ENCODE measurements at regions not wholly inside any gene's neighbourhood (a gene's known extent, or its start where the extent isn't known, plus 50 kb on each side); places are given as distances from the start of the nearest gene placed in this dataset.

GRCh38 chrX:36913551-36913950 lies 94.6 kb upstream of the FAM47C start:
- FAIRE-seq, result no peak
- dilution Hi-C loops (cut with MboI; ENCODE audit: extremely low pct_ligation_motif_present, low sequenced_read_pairs), result no loop called here

GRCh38 chrX:36916941-36917340 lies 91.2 kb upstream of the FAM47C start:
- Histone ChIP-seq H3K9me3 (ENCODE audit: control insufficient read depth, low read depth, low read length) (no peaks in the 10 kb centered on the region), H3K27me3 (ENCODE audit: control insufficient read depth, extremely low read depth, insufficient read depth, low read length) (no peaks in the 10 kb centered on the region), H3K36me3 (ENCODE audit: control insufficient read depth in 2 of 2, extremely low read depth in 1 of 2, insufficient read depth in 2 of 2, low read length in 2 of 2) (no peaks in the 10 kb centered on the region), H3K9ac (ENCODE audit: control insufficient read depth, extremely low read depth, insufficient read depth, low read length) (no peak overlapping the region), H3K79me2 (ENCODE audit: control insufficient read depth, insufficient read depth, low read length) (no peaks in the 10 kb centered on the region), H3K27ac (ENCODE audit: control insufficient read depth, insufficient read depth, low read length) (no peak overlapping the region), H3K9me1 (ENCODE audit: control insufficient read depth, extremely low read depth, insufficient read depth, low read length) (no peaks in the 10 kb centered on the region), H2AFZ (ENCODE audit: control insufficient read depth, low read length) (no peak overlapping the region), H4K20me1 (ENCODE audit: control insufficient read depth, extremely low read depth, insufficient read depth, low read length) (no peaks in the 10 kb centered on the region), H3K4me2 (ENCODE audit: control insufficient read depth, extremely low read depth, insufficient read depth, low read depth, low read length) (no peak overlapping the region), H3K4me3 (ENCODE audit: control insufficient read depth in 2 of 3, extremely low read depth in 1 of 3, insufficient read depth in 2 of 3, low read depth in 1 of 3, low read length in 3 of 3) (no peak overlapping the region), H3K4me1 (ENCODE audit: control insufficient read depth, extremely low read depth, insufficient read depth, low read length) (no peaks in the 10 kb centered on the region)
- no peak for FAIRE-seq
- DNase-seq (ENCODE audit: low read depth, low spot score), result no peak
- TF ChIP-seq CTCF (optimal IDR thresholded peaks at IDR 0.05 in 1 of 3, IDR thresholded peaks at IDR 0.05 in 1 of 3, conservative IDR thresholded peaks at IDR 0.05 in 1 of 3; ENCODE audit: extremely low read depth in 1 of 3, insufficient read depth in 2 of 3, low read length in 3 of 3), result no peak
- TF ChIP-seq EZH2 (IDR thresholded peaks at IDR 0.05; ENCODE audit: low read length), result no peak
- dilution Hi-C loops (cut with MboI; ENCODE audit: extremely low pct_ligation_motif_present, low sequenced_read_pairs), result no loop called here

More at GRCh38 chrX:36913551-36913950, 94.6 kb upstream of the FAM47C start:
- Histone ChIP-seq H4K20me1 (ENCODE audit: control insufficient read depth, extremely low read depth, insufficient read depth, low read length) (no peaks in the 10 kb centered on the region), H3K4me3 (ENCODE audit: control insufficient read depth in 2 of 3, extremely low read depth in 1 of 3, insufficient read depth in 2 of 3, low read depth in 1 of 3, low read length in 3 of 3) (no peak overlapping the region), H3K27ac (ENCODE audit: control insufficient read depth, insufficient read depth, low read length) (no peak overlapping the region), H3K27me3 (ENCODE audit: control insufficient read depth, extremely low read depth, insufficient read depth, low read length) (no peaks in the 10 kb centered on the region), H3K9me1 (ENCODE audit: control insufficient read depth, extremely low read depth, insufficient read depth, low read length) (no peaks in the 10 kb centered on the region), H3K4me1 (ENCODE audit: control insufficient read depth, extremely low read depth, insufficient read depth, low read length) (no peaks in the 10 kb centered on the region), H3K9ac (ENCODE audit: control insufficient read depth, extremely low read depth, insufficient read depth, low read length) (no peak overlapping the region), H2AFZ (ENCODE audit: control insufficient read depth, low read length) (no peak overlapping the region), H3K4me2 (ENCODE audit: control insufficient read depth, extremely low read depth, insufficient read depth, low read depth, low read length) (no peak overlapping the region), H3K79me2 (ENCODE audit: control insufficient read depth, insufficient read depth, low read length) (no peaks in the 10 kb centered on the region), H3K36me3 (ENCODE audit: control insufficient read depth in 2 of 2, extremely low read depth in 1 of 2, insufficient read depth in 2 of 2, low read length in 2 of 2) (no peaks in the 10 kb centered on the region), H3K9me3 (ENCODE audit: control insufficient read depth, low read depth, low read length) (no peaks in the 10 kb centered on the region)
- DNase-seq (ENCODE audit: low read depth, low spot score), result no peak
- TF ChIP-seq CTCF (optimal IDR thresholded peaks at IDR 0.05 in 1 of 3, IDR thresholded peaks at IDR 0.05 in 1 of 3, conservative IDR thresholded peaks at IDR 0.05 in 1 of 3; ENCODE audit: extremely low read depth in 1 of 3, insufficient read depth in 2 of 3, low read length in 3 of 3), result no peak
- TF ChIP-seq EZH2 (IDR thresholded peaks at IDR 0.05; ENCODE audit: low read length), result no peak
